ENCODE measurements at regions not wholly inside any gene's neighbourhood (a gene's known extent, or its start where the extent isn't known, plus 50 kb on each side); places are given as distances from the start of the nearest gene placed in this dataset.

DNA sequence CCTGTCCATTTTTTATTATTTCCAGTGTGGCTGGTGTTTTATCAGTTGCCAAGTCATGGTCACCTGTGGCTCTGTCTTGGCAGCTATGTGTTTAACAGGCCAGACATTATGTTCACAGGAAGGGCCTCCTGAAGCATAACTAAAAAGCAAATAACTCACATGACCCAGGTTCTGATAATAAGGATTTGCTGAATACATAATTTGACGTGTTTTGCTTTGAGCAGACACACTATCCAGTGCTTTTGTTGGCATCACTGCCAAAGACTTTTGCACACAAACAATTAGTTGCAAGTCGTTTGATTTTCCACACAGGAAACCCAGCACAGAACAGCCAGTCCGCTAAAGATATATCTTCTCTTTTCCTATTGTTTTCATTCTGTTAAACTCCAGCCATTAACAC is 173.6 kb downstream of the ARL4A start:
- ChIA-PET RAD21 (ENCODE audit: low non-redundant PET in 1 of 2, low total read pairs in 2 of 2, uncharacterized antibody in 2 of 2, unreplicated experiment in 2 of 2) (no interaction called here), CTCF (no interaction called here), POLR2A (no interaction called here)
- H3K9me2 ChIP-seq (ENCODE audit: insufficient read depth): no peaks in the 10 kb centered on the region
- no peak for TF ChIP-seq YY1 (IDR thresholded peaks at IDR 0.05; ENCODE audit: extremely low read depth, insufficient replicate concordance, low read depth, low read length)
- H4K20me1 ChIP-seq (ENCODE audit: insufficient read depth): no peaks in the 10 kb centered on the region
- H3K9me3 ChIP-seq (ENCODE audit: control insufficient read depth in 1 of 2, insufficient read depth in 1 of 2, low read depth in 1 of 2, low read length in 2 of 2): no peaks in the 10 kb centered on the region
- ATAC-seq: no peak
- H3K27ac ChIP-seq (ENCODE audit: low read depth, low read length): no peak overlapping the region
- no peaks in the 10 kb centered on the region for H3K27me3 ChIP-seq (ENCODE audit: insufficient read depth, low read length)
- H3K9ac ChIP-seq (ENCODE audit: low read length): no peak overlapping the region
- H3K4me2 ChIP-seq (ENCODE audit: low read length): no peak overlapping the region
- no peaks in the 10 kb centered on the region for H3K36me3 ChIP-seq (ENCODE audit: control insufficient read depth in 1 of 2, insufficient read depth in 2 of 2, low read length in 2 of 2)
- no peak overlapping the region for H3K4me3 ChIP-seq (replicated peaks in 1 of 2; ENCODE audit: low read depth in 1 of 2, low read length in 2 of 2)
- no peak for DNase-seq (ENCODE audit: low read depth, low spot score)
- H3K79me2 ChIP-seq (ENCODE audit: insufficient read depth, low read length): no peaks in the 10 kb centered on the region
- intact Hi-C loops (cut with micrococcal nuclease): no loop called here
- H3K4me1 ChIP-seq (ENCODE audit: control insufficient read depth in 1 of 2, insufficient read depth in 2 of 2, low read length in 2 of 2): no peaks in the 10 kb centered on the region
- no TSS peak for BruUV-seq (replicated peaks)
- peak overlapping the region; percentile 39 for H2AFZ ChIP-seq (ENCODE audit: low read depth, low read length, poor library complexity, severe bottlenecking)

DNA sequence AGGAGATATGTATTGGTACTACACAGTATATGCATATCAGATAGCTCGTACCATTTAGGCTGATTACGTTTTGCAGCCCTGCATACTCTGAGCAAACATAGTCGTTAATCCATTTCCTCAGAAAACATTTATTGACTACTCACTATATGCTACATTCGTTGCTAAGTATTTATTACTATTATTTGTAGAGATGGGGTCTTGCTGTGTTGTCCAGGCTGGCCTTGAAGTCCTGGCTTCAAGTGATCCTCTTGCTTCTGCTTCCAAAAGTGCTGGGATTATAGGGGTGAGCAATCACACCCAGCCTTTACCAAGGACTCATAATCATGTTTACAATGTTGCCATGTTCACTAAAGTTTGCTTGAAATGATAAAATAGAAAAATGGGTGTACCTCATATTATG is 174.7 kb downstream of the ARL4A start:
- Histone ChIP-seq H2AFZ (ENCODE audit: low read depth, low read length, poor library complexity, severe bottlenecking) (no peak overlapping the region), H3K4me3 (replicated peaks in 1 of 2; ENCODE audit: low read depth in 1 of 2, low read length in 2 of 2) (no peak overlapping the region), H3K27me3 (ENCODE audit: insufficient read depth, low read length) (no peaks in the 10 kb centered on the region), H3K27ac (ENCODE audit: low read depth, low read length) (no peak overlapping the region), H3K79me2 (ENCODE audit: insufficient read depth, low read length) (no peaks in the 10 kb centered on the region), H3K9me2 (ENCODE audit: insufficient read depth) (no peaks in the 10 kb centered on the region), H3K9me3 (ENCODE audit: control insufficient read depth in 1 of 2, insufficient read depth in 1 of 2, low read depth in 1 of 2, low read length in 2 of 2) (no peaks in the 10 kb centered on the region), H3K36me3 (ENCODE audit: control insufficient read depth in 1 of 2, insufficient read depth in 2 of 2, low read length in 2 of 2) (no peaks in the 10 kb centered on the region), H4K20me1 (ENCODE audit: insufficient read depth) (no peaks in the 10 kb centered on the region), H3K9ac (ENCODE audit: low read length) (no peak overlapping the region), H3K4me2 (ENCODE audit: low read length) (no peak overlapping the region), H3K4me1 (ENCODE audit: control insufficient read depth in 1 of 2, insufficient read depth in 2 of 2, low read length in 2 of 2) (no peaks in the 10 kb centered on the region)
- CTCF ChIA-PET: no interaction called here
- TF ChIP-seq EZH2phosphoT487 (IDR thresholded peaks at IDR 0.05; ENCODE audit: borderline replicate concordance): no peak
- no peak for TF ChIP-seq SP1 (IDR thresholded peaks at IDR 0.05; ENCODE audit: low read depth)
- no peak for TF ChIP-seq EZH2 (IDR thresholded peaks at IDR 0.05)
- TF ChIP-seq, protein P1, sequence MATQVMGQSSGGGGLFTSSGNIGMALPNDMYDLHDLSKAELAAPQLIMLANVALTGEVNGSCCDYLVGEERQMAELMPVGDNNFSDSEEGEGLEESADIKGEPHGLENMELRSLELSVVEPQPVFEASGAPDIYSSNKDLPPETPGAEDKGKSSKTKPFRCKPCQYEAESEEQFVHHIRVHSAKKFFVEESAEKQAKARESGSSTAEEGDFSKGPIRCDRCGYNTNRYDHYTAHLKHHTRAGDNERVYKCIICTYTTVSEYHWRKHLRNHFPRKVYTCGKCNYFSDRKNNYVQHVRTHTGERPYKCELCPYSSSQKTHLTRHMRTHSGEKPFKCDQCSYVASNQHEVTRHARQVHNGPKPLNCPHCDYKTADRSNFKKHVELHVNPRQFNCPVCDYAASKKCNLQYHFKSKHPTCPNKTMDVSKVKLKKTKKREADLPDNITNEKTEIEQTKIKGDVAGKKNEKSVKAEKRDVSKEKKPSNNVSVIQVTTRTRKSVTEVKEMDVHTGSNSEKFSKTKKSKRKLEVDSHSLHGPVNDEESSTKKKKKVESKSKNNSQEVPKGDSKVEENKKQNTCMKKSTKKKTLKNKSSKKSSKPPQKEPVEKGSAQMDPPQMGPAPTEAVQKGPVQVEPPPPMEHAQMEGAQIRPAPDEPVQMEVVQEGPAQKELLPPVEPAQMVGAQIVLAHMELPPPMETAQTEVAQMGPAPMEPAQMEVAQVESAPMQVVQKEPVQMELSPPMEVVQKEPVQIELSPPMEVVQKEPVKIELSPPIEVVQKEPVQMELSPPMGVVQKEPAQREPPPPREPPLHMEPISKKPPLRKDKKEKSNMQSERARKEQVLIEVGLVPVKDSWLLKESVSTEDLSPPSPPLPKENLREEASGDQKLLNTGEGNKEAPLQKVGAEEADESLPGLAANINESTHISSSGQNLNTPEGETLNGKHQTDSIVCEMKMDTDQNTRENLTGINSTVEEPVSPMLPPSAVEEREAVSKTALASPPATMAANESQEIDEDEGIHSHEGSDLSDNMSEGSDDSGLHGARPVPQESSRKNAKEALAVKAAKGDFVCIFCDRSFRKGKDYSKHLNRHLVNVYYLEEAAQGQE (IDR thresholded peaks at IDR 0.05; ENCODE audit: low read depth): no peak
- no peak for TF ChIP-seq CEBPB (IDR thresholded peaks at IDR 0.05; ENCODE audit: low read depth)
- no peak for TF ChIP-seq YY1 (IDR thresholded peaks at IDR 0.05; ENCODE audit: extremely low read depth, insufficient replicate concordance, low read depth, low read length)
- TF ChIP-seq EGR1 (IDR thresholded peaks at IDR 0.05; ENCODE audit: low read depth): no peak
- no peak for TF ChIP-seq SRF (IDR thresholded peaks at IDR 0.05; ENCODE audit: low read depth)
- TF ChIP-seq ELF1 (IDR thresholded peaks at IDR 0.05; ENCODE audit: borderline replicate concordance, low read depth): no peak
- no TSS peak for BruUV-seq (replicated peaks)
- intact Hi-C loops (cut with micrococcal nuclease): no loop called here
- ATAC-seq (no peak), DNase-seq (ENCODE audit: low read depth, low spot score) (no peak)
- RAD21 ChIA-PET (ENCODE audit: low non-redundant PET in 1 of 2, low total read pairs in 2 of 2, uncharacterized antibody in 2 of 2, unreplicated experiment in 2 of 2): no interaction called here
- POLR2A ChIA-PET: no interaction called here

All from HCT116 (cell line).